ENCODE measurements at regions not wholly inside any gene's neighbourhood (a gene's known extent, or its start where the extent isn't known, plus 50 kb on each side); places are given as distances from the start of the nearest gene placed in this dataset.

- Histone ChIP-seq H3K27ac (ENCODE audit: low read depth, low read length) (no peak overlapping the region), H3K4me3 (ENCODE audit: low read depth, low read length) (no peak overlapping the region), H3K9me3 (ENCODE audit: control insufficient read depth, insufficient read depth, low read length) (no peaks in the 10 kb centered on the region), H3K4me1 (ENCODE audit: control insufficient read depth, insufficient read depth, low read length) (no peaks in the 10 kb centered on the region), H3K36me3 (ENCODE audit: control insufficient read depth, insufficient read depth, low read length) (no peaks in the 10 kb centered on the region), H3K27me3 (ENCODE audit: control insufficient read depth, insufficient read depth, low read length) (no peaks in the 10 kb centered on the region)
- WGBS (ENCODE audit: insufficient coverage), result 88% methylated on average over 1 of the region's 5 CpGs
- no peak for DNase-seq (ENCODE audit: low read depth in 4 of 6, low spot score in 6 of 6)
These were observed 274.0 kb downstream of the MAFB start for GRCh38 chr20:40414843-40415615.

DNA sequence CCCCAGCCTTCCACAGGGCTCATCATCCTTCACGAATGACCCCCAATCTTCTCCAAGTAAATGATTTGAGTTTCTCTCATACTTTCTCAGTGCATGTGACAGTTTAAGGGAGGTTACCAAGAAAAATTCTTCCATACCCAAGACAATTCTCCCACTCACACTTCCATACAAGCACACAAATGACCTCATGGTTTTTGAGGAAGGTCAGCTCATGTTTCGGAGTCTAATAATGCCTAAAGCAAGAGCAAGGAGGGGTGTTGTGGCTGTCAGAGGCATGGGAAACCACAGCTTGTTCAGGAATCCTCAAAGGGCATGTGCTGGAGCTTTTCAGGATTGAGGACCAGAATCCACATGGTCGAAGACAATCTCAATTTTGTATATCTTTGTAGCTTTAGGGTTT, 279.0 kb downstream of the MAFB start:
- no peak overlapping the region for H3K27ac ChIP-seq (ENCODE audit: low read depth, low read length)
- 88% methylated on average over 2 of the region's 3 CpGs for WGBS (ENCODE audit: insufficient coverage)

GRCh38 chr20:40397467-40397866, 291.6 kb downstream of the MAFB start:
- DNase-seq (ENCODE audit: low read depth in 4 of 6, low spot score in 6 of 6), result no peak
- no peaks in the 10 kb centered on the region for H3K9me3 ChIP-seq (ENCODE audit: control insufficient read depth, insufficient read depth, low read length)
- H3K27me3 ChIP-seq (ENCODE audit: control insufficient read depth, insufficient read depth, low read length), result peaks cover 2% of the 10 kb centered on the region
- no peaks in the 10 kb centered on the region for H3K4me1 ChIP-seq (ENCODE audit: control insufficient read depth, insufficient read depth, low read length)
- H3K27ac ChIP-seq (ENCODE audit: low read depth, low read length), result no peak overlapping the region
- no peak overlapping the region for H3K4me3 ChIP-seq (ENCODE audit: low read depth, low read length)
- no peaks in the 10 kb centered on the region for H3K36me3 ChIP-seq (ENCODE audit: control insufficient read depth, insufficient read depth, low read length)

More for the DNA sequence above, 279.0 kb downstream of the MAFB start:
- Histone ChIP-seq H3K4me1 (ENCODE audit: control insufficient read depth, insufficient read depth, low read length) (no peaks in the 10 kb centered on the region), H3K36me3 (ENCODE audit: control insufficient read depth, insufficient read depth, low read length) (no peaks in the 10 kb centered on the region), H3K9me3 (ENCODE audit: control insufficient read depth, insufficient read depth, low read length) (no peaks in the 10 kb centered on the region), H3K27me3 (ENCODE audit: control insufficient read depth, insufficient read depth, low read length) (no peaks in the 10 kb centered on the region), H3K4me3 (ENCODE audit: low read depth, low read length) (no peak overlapping the region)
- DNase-seq (ENCODE audit: low read depth in 4 of 6, low spot score in 6 of 6), result no peak

DNA sequence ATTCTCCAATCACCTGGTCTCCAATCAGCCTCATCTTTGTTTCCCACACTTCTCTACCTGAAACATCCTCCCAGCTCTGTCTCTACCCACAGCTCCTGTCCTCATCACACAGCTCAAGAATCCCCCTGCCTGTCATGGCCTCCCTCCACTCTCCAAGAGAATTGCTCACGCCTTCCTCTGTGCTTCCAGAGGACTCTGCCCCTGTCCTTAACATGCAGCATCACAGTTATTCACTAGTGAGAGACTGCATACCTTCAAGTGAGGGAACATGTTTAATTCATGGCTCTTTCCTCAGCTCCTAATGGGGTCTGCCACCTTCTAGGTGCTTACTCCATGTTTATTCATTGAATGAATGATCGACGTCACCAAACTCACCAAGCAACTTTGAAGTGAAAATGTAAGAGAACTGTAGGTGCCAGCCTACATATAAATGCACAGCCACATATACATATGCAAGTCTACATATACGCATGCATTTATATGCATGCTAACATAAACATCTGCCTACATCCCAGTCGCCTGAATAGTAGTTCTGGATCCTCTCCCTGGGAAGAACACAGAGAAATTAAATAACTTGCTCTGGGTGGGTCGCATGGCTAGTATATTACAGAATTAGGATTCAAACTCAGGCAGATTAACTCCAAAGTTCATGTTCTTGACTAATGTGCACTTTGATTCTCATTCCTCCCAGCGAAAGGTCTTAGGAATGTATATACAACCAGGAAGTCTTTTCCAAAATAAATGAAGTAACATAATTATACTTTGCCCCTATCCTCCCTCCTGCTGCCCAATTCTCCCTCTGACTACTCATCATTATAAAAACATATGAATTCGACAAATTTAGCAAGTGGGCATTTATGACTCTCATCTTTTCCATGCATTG, 295.6 kb downstream of the MAFB start:
- DNase-seq (ENCODE audit: low read depth in 4 of 6, low spot score in 6 of 6), result no peak
- WGBS (ENCODE audit: insufficient coverage), result 71% methylated on average over 1 of the region's 8 CpGs
- Histone ChIP-seq H3K4me1 (ENCODE audit: control insufficient read depth, insufficient read depth, low read length) (no peaks in the 10 kb centered on the region), H3K36me3 (ENCODE audit: control insufficient read depth, insufficient read depth, low read length) (no peaks in the 10 kb centered on the region), H3K4me3 (ENCODE audit: low read depth, low read length) (no peak overlapping the region), H3K27me3 (ENCODE audit: control insufficient read depth, insufficient read depth, low read length) (no peaks in the 10 kb centered on the region), H3K9me3 (ENCODE audit: control insufficient read depth, insufficient read depth, low read length) (no peaks in the 10 kb centered on the region), H3K27ac (ENCODE audit: low read depth, low read length) (no peak overlapping the region)

- 71% methylated on average over 2 of the region's 2 CpGs for WGBS (ENCODE audit: insufficient coverage)
- Histone ChIP-seq H3K9me3 (ENCODE audit: control insufficient read depth, insufficient read depth, low read length) (peaks cover 3% of the 10 kb centered on the region), H3K4me3 (ENCODE audit: low read depth, low read length) (no peak overlapping the region), H3K36me3 (ENCODE audit: control insufficient read depth, insufficient read depth, low read length) (no peaks in the 10 kb centered on the region), H3K27me3 (ENCODE audit: control insufficient read depth, insufficient read depth, low read length) (no peaks in the 10 kb centered on the region), H3K27ac (ENCODE audit: low read depth, low read length) (no peak overlapping the region), H3K4me1 (ENCODE audit: control insufficient read depth, insufficient read depth, low read length) (no peaks in the 10 kb centered on the region)
- no peak for DNase-seq (ENCODE audit: low read depth in 4 of 6, low spot score in 6 of 6)
These were observed 298.4 kb downstream of the MAFB start for GRCh38 chr20:40390654-40391053.

- 74% methylated on average over 6 of the region's 7 CpGs for WGBS (ENCODE audit: insufficient coverage)
These were observed 318.2 kb downstream of the MAFB start for GRCh38 chr20:40370800-40371199.

GRCh38 chr20:40368876-40369275, 320.2 kb downstream of the MAFB start:
- Histone ChIP-seq H3K36me3 (ENCODE audit: control insufficient read depth, insufficient read depth, low read length) (no peaks in the 10 kb centered on the region), H3K4me3 (ENCODE audit: low read depth, low read length) (no peak overlapping the region), H3K27ac (ENCODE audit: low read depth, low read length) (no peak overlapping the region), H3K9me3 (ENCODE audit: control insufficient read depth, insufficient read depth, low read length) (no peaks in the 10 kb centered on the region), H3K27me3 (ENCODE audit: control insufficient read depth, insufficient read depth, low read length) (peaks cover 3% of the 10 kb centered on the region), H3K4me1 (ENCODE audit: control insufficient read depth, insufficient read depth, low read length) (no peaks in the 10 kb centered on the region)
- DNase-seq (ENCODE audit: low read depth in 4 of 6, low spot score in 6 of 6), result no peak

More at GRCh38 chr20:40370800-40371199, 318.2 kb downstream of the MAFB start:
- peak in 1 of 6 donors; percentile 1 for DNase-seq (ENCODE audit: low read depth in 4 of 6, low spot score in 6 of 6)
- H3K36me3 ChIP-seq (ENCODE audit: control insufficient read depth, insufficient read depth, low read length), result no peaks in the 10 kb centered on the region
- no peaks in the 10 kb centered on the region for H3K27me3 ChIP-seq (ENCODE audit: control insufficient read depth, insufficient read depth, low read length)
- no peak overlapping the region for H3K27ac ChIP-seq (ENCODE audit: low read depth, low read length)
- H3K4me1 ChIP-seq (ENCODE audit: control insufficient read depth, insufficient read depth, low read length), result no peaks in the 10 kb centered on the region
- H3K9me3 ChIP-seq (ENCODE audit: control insufficient read depth, insufficient read depth, low read length), result no peaks in the 10 kb centered on the region
- no peak overlapping the region for H3K4me3 ChIP-seq (ENCODE audit: low read depth, low read length)

GRCh38 chr20:40361916-40362315, 327.1 kb downstream of the MAFB start:
- Histone ChIP-seq H3K9me3 (ENCODE audit: control insufficient read depth, insufficient read depth, low read length) (no peaks in the 10 kb centered on the region), H3K36me3 (ENCODE audit: control insufficient read depth, insufficient read depth, low read length) (no peaks in the 10 kb centered on the region), H3K27ac (ENCODE audit: low read depth, low read length) (no peak overlapping the region), H3K27me3 (ENCODE audit: control insufficient read depth, insufficient read depth, low read length) (peaks cover 7% of the 10 kb centered on the region), H3K4me1 (ENCODE audit: control insufficient read depth, insufficient read depth, low read length) (no peaks in the 10 kb centered on the region), H3K4me3 (ENCODE audit: low read depth, low read length) (no peak overlapping the region)
- no peak for DNase-seq (ENCODE audit: low read depth in 4 of 6, low spot score in 6 of 6)
- no CpG with 5 or more reads among the region's 1 CpG for WGBS (ENCODE audit: insufficient coverage)

DNA sequence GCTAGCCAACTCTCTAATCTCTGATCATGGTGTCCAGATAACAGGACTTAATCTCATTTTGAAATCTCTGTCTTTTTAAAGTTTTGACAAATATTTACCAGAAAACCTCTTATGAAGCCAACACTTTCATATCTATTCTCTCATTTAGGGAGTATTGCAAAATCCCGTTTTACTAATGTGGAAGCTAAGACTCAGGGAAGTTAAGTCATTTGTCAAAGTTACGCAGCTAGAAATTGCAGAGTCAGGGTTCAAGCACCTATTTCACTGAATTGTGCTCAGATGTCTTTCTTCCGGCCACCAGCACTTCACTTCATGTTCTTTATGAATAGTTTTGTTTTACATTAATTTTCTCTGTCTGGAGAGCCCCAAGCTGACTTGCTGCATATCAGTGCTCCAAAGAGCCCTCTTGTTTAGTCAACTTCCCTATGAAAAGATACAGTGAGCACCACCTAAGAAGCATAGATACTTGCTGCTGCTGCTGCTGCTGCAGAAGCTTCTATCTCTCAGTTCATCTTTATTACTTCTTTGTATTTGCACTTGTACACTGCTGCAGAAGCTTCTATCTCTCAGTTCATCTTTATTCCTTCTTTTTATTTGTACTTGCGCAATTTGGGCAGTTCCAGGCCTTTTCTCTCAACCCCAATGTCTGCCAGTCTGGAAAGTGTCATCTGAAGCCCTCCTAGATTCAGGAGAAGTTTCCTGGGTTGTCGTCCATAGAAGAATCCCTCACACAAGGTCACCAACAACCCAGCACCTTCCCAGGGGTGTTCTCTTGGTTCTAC, 329.7 kb downstream of the MAFB start:
- H3K27me3 ChIP-seq (ENCODE audit: control insufficient read depth, insufficient read depth, low read length), result peaks cover 7% of the 10 kb centered on the region
- no peaks in the 10 kb centered on the region for H3K9me3 ChIP-seq (ENCODE audit: control insufficient read depth, insufficient read depth, low read length)
- WGBS (ENCODE audit: insufficient coverage), result 81% methylated on average over 2 of the region's 5 CpGs
- H3K4me3 ChIP-seq (ENCODE audit: low read depth, low read length), result no peak overlapping the region
- DNase-seq (ENCODE audit: low read depth in 4 of 6, low spot score in 6 of 6), result no peak
- no peak overlapping the region for H3K27ac ChIP-seq (ENCODE audit: low read depth, low read length)
- no peaks in the 10 kb centered on the region for H3K36me3 ChIP-seq (ENCODE audit: control insufficient read depth, insufficient read depth, low read length)
- no peaks in the 10 kb centered on the region for H3K4me1 ChIP-seq (ENCODE audit: control insufficient read depth, insufficient read depth, low read length)
